ENCODE measurements at regions not wholly inside any gene's neighbourhood (a gene's known extent, or its start where the extent isn't known, plus 50 kb on each side); places are given as distances from the start of the nearest gene placed in this dataset.
A peak's percentile ranks its signal among the peaks of the same experiment; 100 is the strongest.

- intact Hi-C loops (cut with micrococcal nuclease), result no loop called here
- CTCF ChIA-PET, result no interaction called here
Observed at GRCh38 chr12:115230606-115231005, 546.6 kb upstream of the TBX3 start.

GRCh38 chr12:115229517-115229916 is 545.5 kb upstream of the TBX3 start:
- intact Hi-C loops (cut with micrococcal nuclease), result no loop called here
- POLR2A ChIA-PET (ENCODE audit: unreplicated experiment), result no interaction called here
- H3K4me3 ChIP-seq (ENCODE audit: low read length), result no peak overlapping the region
- peaks cover 5% of the 10 kb centered on the region for H3F3A ChIP-seq (ENCODE audit: low read length, unreplicated experiment)
- BruUV-seq (replicated peaks), result no TSS peak
- H3K9me3 ChIP-seq (ENCODE audit: low read length), result no peaks in the 10 kb centered on the region
- H2AFZ ChIP-seq (ENCODE audit: low read length), result no peak overlapping the region
- no peaks in the 10 kb centered on the region for H3K27me3 ChIP-seq (ENCODE audit: low read length)
- CTCF ChIA-PET, result no interaction called here
- TF ChIP-seq EZH2 (IDR thresholded peaks at IDR 0.05; ENCODE audit: low read length, unreplicated experiment), result no peak
- TF ChIP-seq CTCF (conservative IDR thresholded peaks at IDR 0.05; ENCODE audit: low read depth, low read length), result no peak
- TF ChIP-seq EZH2phosphoT487 (IDR thresholded peaks at IDR 0.05; ENCODE audit: borderline replicate concordance, low read length), result no peak
- no peaks in the 10 kb centered on the region for H3K36me3 ChIP-seq (ENCODE audit: low read depth, low read length)
- H3K4me2 ChIP-seq (ENCODE audit: low read length), result no peak overlapping the region
- no peak for ATAC-seq
- no peak overlapping the region for H3K27ac ChIP-seq (ENCODE audit: low read length)
- peaks cover 23% of the 10 kb centered on the region for H3K4me1 ChIP-seq (ENCODE audit: insufficient read depth, low read length)
- no peaks in the 10 kb centered on the region for H4K20me1 ChIP-seq (ENCODE audit: low read length)
- no peak for DNase-seq
- no peaks in the 10 kb centered on the region for H3K9me2 ChIP-seq (replicated peaks; ENCODE audit: low read length)
- no peaks in the 10 kb centered on the region for H3K79me2 ChIP-seq (ENCODE audit: low read length)
- no peak overlapping the region for H3K9ac ChIP-seq (ENCODE audit: low read length)

More at GRCh38 chr12:115230606-115231005, 546.6 kb upstream of the TBX3 start:
- no peaks in the 10 kb centered on the region for H3K36me3 ChIP-seq (ENCODE audit: low read depth, low read length)
- BruUV-seq (replicated peaks), result no TSS peak
- H4K20me1 ChIP-seq (ENCODE audit: low read length), result no peaks in the 10 kb centered on the region
- no peaks in the 10 kb centered on the region for H3K27me3 ChIP-seq (ENCODE audit: low read length)
- H3K4me1 ChIP-seq (ENCODE audit: insufficient read depth, low read length), result peaks cover 23% of the 10 kb centered on the region
- POLR2A ChIA-PET (ENCODE audit: unreplicated experiment), result no interaction called here
- H3K27ac ChIP-seq (ENCODE audit: low read length), result no peak overlapping the region
- ATAC-seq (no peak), DNase-seq (no peak)
- H3K9ac ChIP-seq (ENCODE audit: low read length), result no peak overlapping the region
- H3F3A ChIP-seq (ENCODE audit: low read length, unreplicated experiment), result peaks cover 5% of the 10 kb centered on the region
- TF ChIP-seq CTCF (conservative IDR thresholded peaks at IDR 0.05; ENCODE audit: low read depth, low read length), result no peak
- no peak for TF ChIP-seq EZH2phosphoT487 (IDR thresholded peaks at IDR 0.05; ENCODE audit: borderline replicate concordance, low read length)
- H3K9me3 ChIP-seq (ENCODE audit: low read length), result no peaks in the 10 kb centered on the region
- H2AFZ ChIP-seq (ENCODE audit: low read length), result no peak overlapping the region
- no peaks in the 10 kb centered on the region for H3K79me2 ChIP-seq (ENCODE audit: low read length)
- H3K4me3 ChIP-seq (ENCODE audit: low read length), result no peak overlapping the region
- no peaks in the 10 kb centered on the region for H3K9me2 ChIP-seq (replicated peaks; ENCODE audit: low read length)
- no peak overlapping the region for H3K4me2 ChIP-seq (ENCODE audit: low read length)

- Histone ChIP-seq H3K36me3 (ENCODE audit: low read depth, low read length) (no peaks in the 10 kb centered on the region), H3K27me3 (ENCODE audit: low read length) (no peaks in the 10 kb centered on the region), H3K9me2 (replicated peaks; ENCODE audit: low read length) (no peaks in the 10 kb centered on the region), H3K27ac (ENCODE audit: low read length) (0 out of 2 replicates have a peak overlapping the region, but pooled peaks have one; percentile 82), H3K9ac (ENCODE audit: low read length) (no peak overlapping the region), H3K4me3 (ENCODE audit: low read length) (no peak overlapping the region), H3K9me3 (ENCODE audit: low read length) (no peaks in the 10 kb centered on the region), H3F3A (ENCODE audit: low read length, unreplicated experiment) (peaks cover 5% of the 10 kb centered on the region), H3K4me2 (ENCODE audit: low read length) (peak overlapping the region; percentile 32; the same call in 1 of the 2 replicates), H3K79me2 (ENCODE audit: low read length) (no peaks in the 10 kb centered on the region), H4K20me1 (ENCODE audit: low read length) (no peaks in the 10 kb centered on the region), H3K4me1 (ENCODE audit: insufficient read depth, low read length) (peaks cover 29% of the 10 kb centered on the region), H2AFZ (ENCODE audit: low read length) (no peak overlapping the region)
- DNase-seq (no peak), ATAC-seq (no peak)
- BruUV-seq (replicated peaks), result no TSS peak
- ChIA-PET POLR2A (ENCODE audit: unreplicated experiment) (no interaction called here), CTCF (no interaction called here)
- no peak for TF ChIP-seq CTCF (conservative IDR thresholded peaks at IDR 0.05; ENCODE audit: low read depth, low read length)
- TF ChIP-seq EZH2phosphoT487 (IDR thresholded peaks at IDR 0.05; ENCODE audit: borderline replicate concordance, low read length), result no peak
- TF ChIP-seq EZH2 (IDR thresholded peaks at IDR 0.05; ENCODE audit: low read length, unreplicated experiment), result no peak
- intact Hi-C loops (cut with micrococcal nuclease), result no loop called here
Observed at GRCh38 chr12:115228434-115228833, 544.5 kb upstream of the TBX3 start.
